Endothelial cell (in vitro differentiated cells): ENCODE measurements at regions not wholly inside any gene's neighbourhood (a gene's known extent, or its start where the extent isn't known, plus 50 kb on each side); places are given as distances from the start of the nearest gene placed in this dataset.

ENCODE experiments used
- DNase-seq: peaks from one replicate; pipeline ENCODE4 v3.0.0; 2021; ENCODE audit warnings: low spot score
- H3K27ac Mint-ChIP-seq: one replicate; pipeline ENCODE4 v1.8.0; 2021; ENCODE audit warnings: mixed read lengths, inconsistent platforms; ENCODE audit not compliant: unreplicated experiment
- H3K27me3 Mint-ChIP-seq: one replicate; pipeline ENCODE4 v1.8.0; 2021; ENCODE audit warnings: mild to moderate bottlenecking, moderate library complexity, mixed read lengths, inconsistent platforms; ENCODE audit not compliant: unreplicated experiment
- H3K36me3 Mint-ChIP-seq: one replicate; pipeline ENCODE4 v1.8.0; 2021; ENCODE audit warnings: mild to moderate bottlenecking, low read depth, mixed read lengths, inconsistent platforms; ENCODE audit not compliant: unreplicated experiment
- H3K4me1 Mint-ChIP-seq: one replicate; pipeline ENCODE4 v1.8.0; 2021; ENCODE audit warnings: mild to moderate bottlenecking, mixed read lengths, inconsistent platforms; ENCODE audit not compliant: unreplicated experiment
- H3K4me3 Mint-ChIP-seq: one replicate; pipeline ENCODE4 v1.8.0; 2021; ENCODE audit warnings: mild to moderate bottlenecking, mixed read lengths, inconsistent platforms; ENCODE audit not compliant: unreplicated experiment
- H3K9me3 Mint-ChIP-seq: one replicate; pipeline ENCODE4 v1.8.0; 2021; ENCODE audit warnings: mixed read lengths, inconsistent platforms; ENCODE audit not compliant: unreplicated experiment
- TF ChIP-seq, protein P1 (sequence below): fragments of 200-600 bp; sonication (generic); IDR thresholded peaks from one replicate; pipeline ENCODE4 v1.5.0; 2021; ENCODE audit warnings: antibody characterized with exemption; ENCODE audit not compliant: unreplicated experiment

DNA sequence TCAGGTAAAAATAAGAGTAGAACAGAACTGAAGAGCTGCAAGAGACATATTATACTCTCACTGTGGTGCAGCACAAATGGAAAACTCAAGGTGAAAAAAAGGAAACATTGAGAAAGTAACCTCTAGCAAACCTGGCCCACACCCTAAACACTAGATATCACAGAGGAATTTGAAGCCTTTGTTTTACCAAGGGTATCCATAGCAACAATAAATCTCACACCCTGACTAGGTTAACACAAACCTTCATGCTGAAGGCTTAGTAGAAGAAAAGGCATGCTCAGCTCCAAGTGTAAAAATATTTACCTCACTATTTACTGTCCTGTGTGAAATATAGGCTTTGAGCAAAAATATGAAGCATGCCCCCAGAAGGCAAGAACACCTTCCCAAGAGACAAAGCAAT, 61.9 kb upstream of the TAB3 start:
- Mint-ChIP-seq H3K27ac (no peak overlapping the region), H3K36me3 (no peaks in the 10 kb centered on the region), H3K27me3 (no peaks in the 10 kb centered on the region), H3K9me3 (no peaks in the 10 kb centered on the region), H3K4me3 (no peak overlapping the region), H3K4me1 (no peaks in the 10 kb centered on the region)
- TF ChIP-seq, protein P1, sequence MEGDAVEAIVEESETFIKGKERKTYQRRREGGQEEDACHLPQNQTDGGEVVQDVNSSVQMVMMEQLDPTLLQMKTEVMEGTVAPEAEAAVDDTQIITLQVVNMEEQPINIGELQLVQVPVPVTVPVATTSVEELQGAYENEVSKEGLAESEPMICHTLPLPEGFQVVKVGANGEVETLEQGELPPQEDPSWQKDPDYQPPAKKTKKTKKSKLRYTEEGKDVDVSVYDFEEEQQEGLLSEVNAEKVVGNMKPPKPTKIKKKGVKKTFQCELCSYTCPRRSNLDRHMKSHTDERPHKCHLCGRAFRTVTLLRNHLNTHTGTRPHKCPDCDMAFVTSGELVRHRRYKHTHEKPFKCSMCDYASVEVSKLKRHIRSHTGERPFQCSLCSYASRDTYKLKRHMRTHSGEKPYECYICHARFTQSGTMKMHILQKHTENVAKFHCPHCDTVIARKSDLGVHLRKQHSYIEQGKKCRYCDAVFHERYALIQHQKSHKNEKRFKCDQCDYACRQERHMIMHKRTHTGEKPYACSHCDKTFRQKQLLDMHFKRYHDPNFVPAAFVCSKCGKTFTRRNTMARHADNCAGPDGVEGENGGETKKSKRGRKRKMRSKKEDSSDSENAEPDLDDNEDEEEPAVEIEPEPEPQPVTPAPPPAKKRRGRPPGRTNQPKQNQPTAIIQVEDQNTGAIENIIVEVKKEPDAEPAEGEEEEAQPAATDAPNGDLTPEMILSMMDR: no peak
- no peak for DNase-seq

DNA sequence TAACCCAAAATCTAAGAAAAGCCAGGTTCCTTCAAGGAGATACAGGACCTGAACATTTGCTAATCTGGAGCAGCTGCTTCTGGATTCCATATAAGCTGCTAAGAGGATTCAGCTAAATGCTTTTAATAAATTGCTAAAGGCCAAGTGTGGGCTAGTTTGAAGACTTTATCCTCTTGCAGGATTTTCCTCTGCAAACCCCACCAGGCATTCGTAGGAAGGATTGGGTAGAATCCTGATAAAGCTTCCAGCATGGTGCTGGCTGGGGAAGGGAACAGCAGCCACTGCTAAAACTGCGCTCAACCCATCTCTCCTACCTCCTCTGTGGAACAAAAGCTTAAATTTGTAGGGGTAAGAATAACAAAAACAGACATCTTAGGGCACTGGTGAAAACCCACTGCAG, 61.3 kb upstream of the TAB3 start:
- no peaks in the 10 kb centered on the region for H3K36me3 Mint-ChIP-seq
- H3K4me1 Mint-ChIP-seq: no peaks in the 10 kb centered on the region
- H3K9me3 Mint-ChIP-seq: no peaks in the 10 kb centered on the region
- no peak overlapping the region for H3K27ac Mint-ChIP-seq
- no peaks in the 10 kb centered on the region for H3K27me3 Mint-ChIP-seq
- H3K4me3 Mint-ChIP-seq: no peak overlapping the region
- TF ChIP-seq, protein P1: no peak
- no peak for DNase-seq

DNA sequence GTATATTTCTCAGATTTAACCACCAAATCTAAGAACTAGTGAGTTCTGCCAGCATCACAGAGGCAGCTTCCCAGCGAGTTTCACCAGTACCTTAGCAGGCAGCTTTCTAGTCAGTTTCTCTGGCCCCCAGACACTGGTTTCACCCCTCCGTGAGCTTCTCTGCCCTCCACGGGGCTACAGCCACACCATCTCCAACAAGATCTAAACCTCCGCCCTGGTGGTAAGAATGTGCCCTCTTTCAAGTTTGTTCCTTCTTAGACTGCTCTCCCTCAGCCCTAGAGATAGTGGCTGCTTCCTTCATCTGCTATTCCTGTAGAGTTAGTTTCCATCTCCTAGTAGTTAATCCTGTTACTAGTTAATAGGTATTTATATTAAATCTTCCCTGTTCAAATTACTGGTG, 60.5 kb upstream of the TAB3 start:
- Mint-ChIP-seq H3K4me3 (no peak overlapping the region), H3K9me3 (no peaks in the 10 kb centered on the region), H3K4me1 (no peaks in the 10 kb centered on the region), H3K36me3 (no peaks in the 10 kb centered on the region), H3K27me3 (no peaks in the 10 kb centered on the region), H3K27ac (no peak overlapping the region)
- TF ChIP-seq, protein P1: no peak
- DNase-seq: no peak

DNA sequence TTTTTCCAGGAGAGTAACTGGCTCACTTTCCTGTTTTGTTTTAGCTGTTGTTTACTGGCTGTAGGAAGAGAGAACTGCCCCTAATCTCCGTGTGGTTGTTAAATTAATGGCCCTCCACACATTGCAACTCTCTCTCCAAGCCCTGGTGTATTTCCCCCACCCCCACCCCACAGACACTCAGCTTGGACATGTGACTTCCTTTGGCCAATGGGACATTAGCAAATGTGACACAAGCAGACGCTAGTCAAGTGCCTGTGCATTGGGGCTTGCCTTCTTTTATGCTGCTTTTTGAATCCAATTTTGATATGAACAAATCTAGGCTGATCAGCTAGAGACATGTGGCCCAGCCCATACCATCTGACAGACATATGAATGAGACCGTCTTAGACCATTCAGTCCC, 59.6 kb upstream of the TAB3 start:
- no peak for DNase-seq
- H3K4me1 Mint-ChIP-seq: peaks cover 5% of the 10 kb centered on the region
- H3K36me3 Mint-ChIP-seq: no peaks in the 10 kb centered on the region
- TF ChIP-seq, protein P1: no peak
- no peaks in the 10 kb centered on the region for H3K9me3 Mint-ChIP-seq
- H3K27ac Mint-ChIP-seq: no peak overlapping the region
- H3K4me3 Mint-ChIP-seq: no peak overlapping the region
- H3K27me3 Mint-ChIP-seq: no peaks in the 10 kb centered on the region

DNA sequence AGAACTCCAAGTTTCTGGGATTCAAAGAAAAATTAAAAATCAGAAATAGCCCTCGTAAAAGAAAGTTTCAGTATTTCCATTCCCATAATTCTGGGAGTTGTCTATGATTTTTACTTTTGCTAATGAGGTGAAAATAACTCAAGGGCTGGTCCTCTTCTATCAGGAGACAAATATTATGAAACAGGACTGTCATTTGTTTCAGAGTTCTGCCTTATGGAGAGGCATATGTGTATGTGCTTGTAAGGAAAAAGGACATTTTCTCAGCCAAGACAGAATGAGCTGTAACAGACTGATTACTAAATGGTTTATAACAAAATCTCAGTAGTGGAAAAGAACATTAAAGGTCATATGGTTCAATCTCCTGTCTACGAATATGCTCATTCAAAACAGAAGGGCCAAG, 59.0 kb upstream of the TAB3 start:
- DNase-seq: no peak
- TF ChIP-seq, protein P1: no peak
- no peak overlapping the region for H3K27ac Mint-ChIP-seq
- no peak overlapping the region for H3K4me3 Mint-ChIP-seq
- H3K27me3 Mint-ChIP-seq: no peaks in the 10 kb centered on the region
- no peaks in the 10 kb centered on the region for H3K36me3 Mint-ChIP-seq
- no peaks in the 10 kb centered on the region for H3K9me3 Mint-ChIP-seq
- peaks cover 5% of the 10 kb centered on the region for H3K4me1 Mint-ChIP-seq
